ENCODE measurements at regions not wholly inside any gene's neighbourhood (a gene's known extent, or its start where the extent isn't known, plus 50 kb on each side); places are given as distances from the start of the nearest gene placed in this dataset.
"Not testable (repeated sequence)": the region's sequence is repeated elsewhere in the genome, so short reads cannot be mapped to it uniquely, and the experiment has no call there.

GRCh38 chr14:104307627-104308401, 169.4 kb downstream of the KIF26A start:
- TF ChIP-seq CTCF (IDR thresholded peaks at IDR 0.05): no peak
- Histone ChIP-seq H3K9me3 (peaks cover 0 to 17% (median 0%) of the 10 kb centered on the region in 11 donors), H3K36me3 (no peaks in the 10 kb centered on the region), H3K27me3 (peaks cover 0 to 16% (median 0%) of the 10 kb centered on the region in 7 donors), H3K4me3 (no peak overlapping the region), H3K4me1 (no peaks in the 10 kb centered on the region), H3K27ac (no peak overlapping the region)
- ATAC-seq: peak in 2 of 8 donors; percentile 28 to 68
- DNase-seq: no peak
- 83 to 94% methylated on average over 25 of the region's 25 CpGs for WGBS, 2 donors
- intact Hi-C loops (cut with DNase I): no loop called here

- H3K4me1 ChIP-seq; H3K36me3 ChIP-seq; intact Hi-C loops (cut with DNase I); DNase-seq; ATAC-seq; H3K4me3 ChIP-seq; H3K27ac ChIP-seq: not testable (repeated sequence)
- Histone ChIP-seq H3K9me3 (peaks cover 0 to 17% (median 0%) of the 10 kb centered on the region in 11 donors), H3K27me3 (peaks cover 0 to 16% (median 0%) of the 10 kb centered on the region in 7 donors)
- 63 to 79% methylated on average over 10 of the region's 10 CpGs for WGBS, 2 donors
These were observed 170.1 kb downstream of the KIF26A start for GRCh38 chr14:104308534-104308933.

GRCh38 chr14:104309657-104310369, 171.4 kb downstream of the KIF26A start:
- DNase-seq (no peak), ATAC-seq (no peak)
- Histone ChIP-seq H3K4me3 (no peak overlapping the region), H3K4me1 (no peaks in the 10 kb centered on the region), H3K9me3 (peaks cover 0 to 17% (median 0%) of the 10 kb centered on the region in 11 donors), H3K27me3 (peaks cover 0 to 13% (median 0%) of the 10 kb centered on the region in 7 donors), H3K27ac (no peak overlapping the region), H3K36me3 (no peaks in the 10 kb centered on the region)
- intact Hi-C loops (cut with DNase I): no loop called here
- WGBS, 2 donors: 76 to 86% methylated on average over 8 of the region's 8 CpGs
- TF ChIP-seq CTCF (IDR thresholded peaks at IDR 0.05): no peak

GRCh38 chr14:104311358-104311757, 173.0 kb downstream of the KIF26A start:
- 68 to 82% methylated on average over 4 of the region's 4 CpGs for WGBS, 2 donors
- peaks cover 0 to 3% (median 0%) of the 10 kb centered on the region in 9 donors for H3K4me1 ChIP-seq
- intact Hi-C loops (cut with DNase I): no loop called here
- H3K9me3 ChIP-seq: peaks cover 0 to 17% (median 0%) of the 10 kb centered on the region in 11 donors
- H3K27ac ChIP-seq: no peak overlapping the region
- no peak for TF ChIP-seq CTCF (IDR thresholded peaks at IDR 0.05)
- ATAC-seq (no peak), DNase-seq (no peak)
- H3K4me3 ChIP-seq: no peak overlapping the region
- peaks cover 0 to 9% (median 0%) of the 10 kb centered on the region in 7 donors for H3K27me3 ChIP-seq
- no peaks in the 10 kb centered on the region for H3K36me3 ChIP-seq

All from heart right ventricle (tissue), 16 donors.